ENCODE measurements at regions not wholly inside any gene's neighbourhood (a gene's known extent, or its start where the extent isn't known, plus 50 kb on each side); places are given as distances from the start of the nearest gene placed in this dataset.

DNA sequence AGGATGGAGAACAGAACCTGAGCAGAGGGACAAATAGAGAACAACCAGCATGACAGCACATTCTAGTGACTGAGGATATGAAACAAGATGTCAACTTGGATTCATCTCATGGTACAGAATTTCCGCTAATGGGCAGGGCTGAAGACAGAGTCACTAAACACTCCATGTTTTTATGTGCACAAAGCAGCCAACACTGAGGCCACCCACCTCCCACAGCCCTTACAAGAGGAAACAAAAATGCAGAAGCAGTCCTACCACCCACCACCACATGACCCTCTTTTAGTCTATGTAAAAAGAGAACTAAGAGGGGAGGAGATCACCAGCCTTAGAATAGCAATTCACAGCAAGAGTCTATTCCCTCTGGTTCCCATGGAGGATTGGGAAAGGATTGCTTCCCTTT is 131.4 kb upstream of the UBE2E2 start:
- Mint-ChIP-seq H3K4me3 (ENCODE audit: unreplicated experiment) (no peak overlapping the region), H3K27me3 (ENCODE audit: unreplicated experiment) (no peaks in the 10 kb centered on the region), H3K4me1 (ENCODE audit: unreplicated experiment) (peaks cover 29% of the 10 kb centered on the region), H3K36me3 (ENCODE audit: unreplicated experiment) (no peaks in the 10 kb centered on the region), H3K27ac (ENCODE audit: unreplicated experiment) (no peak overlapping the region), H3K9me3 (ENCODE audit: unreplicated experiment) (no peaks in the 10 kb centered on the region)
- TF ChIP-seq, protein P1, sequence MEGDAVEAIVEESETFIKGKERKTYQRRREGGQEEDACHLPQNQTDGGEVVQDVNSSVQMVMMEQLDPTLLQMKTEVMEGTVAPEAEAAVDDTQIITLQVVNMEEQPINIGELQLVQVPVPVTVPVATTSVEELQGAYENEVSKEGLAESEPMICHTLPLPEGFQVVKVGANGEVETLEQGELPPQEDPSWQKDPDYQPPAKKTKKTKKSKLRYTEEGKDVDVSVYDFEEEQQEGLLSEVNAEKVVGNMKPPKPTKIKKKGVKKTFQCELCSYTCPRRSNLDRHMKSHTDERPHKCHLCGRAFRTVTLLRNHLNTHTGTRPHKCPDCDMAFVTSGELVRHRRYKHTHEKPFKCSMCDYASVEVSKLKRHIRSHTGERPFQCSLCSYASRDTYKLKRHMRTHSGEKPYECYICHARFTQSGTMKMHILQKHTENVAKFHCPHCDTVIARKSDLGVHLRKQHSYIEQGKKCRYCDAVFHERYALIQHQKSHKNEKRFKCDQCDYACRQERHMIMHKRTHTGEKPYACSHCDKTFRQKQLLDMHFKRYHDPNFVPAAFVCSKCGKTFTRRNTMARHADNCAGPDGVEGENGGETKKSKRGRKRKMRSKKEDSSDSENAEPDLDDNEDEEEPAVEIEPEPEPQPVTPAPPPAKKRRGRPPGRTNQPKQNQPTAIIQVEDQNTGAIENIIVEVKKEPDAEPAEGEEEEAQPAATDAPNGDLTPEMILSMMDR (IDR thresholded peaks at IDR 0.05): no peak
- no peak for DNase-seq (ENCODE audit: extremely low spot score, unreplicated experiment)

DNA sequence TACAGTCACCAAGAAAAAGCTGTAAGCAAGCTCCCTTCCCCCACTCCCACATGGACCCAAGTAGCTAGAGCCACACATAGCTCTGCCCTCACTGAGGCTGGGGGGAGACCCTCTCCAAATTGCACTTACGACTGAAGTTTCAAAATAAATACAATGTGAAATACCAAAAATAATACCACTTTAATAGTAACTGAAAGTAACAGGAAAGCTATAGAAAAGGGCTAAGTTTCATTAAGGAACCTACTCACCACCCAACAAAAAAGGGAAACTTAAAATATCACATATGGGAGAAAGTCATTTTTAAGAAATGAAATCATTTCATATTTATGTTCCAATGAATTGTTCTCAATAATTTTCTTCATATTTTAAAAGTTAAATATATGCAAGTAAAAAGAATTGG is 130.4 kb upstream of the UBE2E2 start:
- TF ChIP-seq, protein P1 (IDR thresholded peaks at IDR 0.05): no peak
- DNase-seq (ENCODE audit: extremely low spot score, unreplicated experiment): no peak
- H3K27me3 Mint-ChIP-seq (ENCODE audit: unreplicated experiment): no peaks in the 10 kb centered on the region
- H3K4me1 Mint-ChIP-seq (ENCODE audit: unreplicated experiment): peaks cover 38% of the 10 kb centered on the region
- H3K27ac Mint-ChIP-seq (ENCODE audit: unreplicated experiment): no peak overlapping the region
- no peak overlapping the region for H3K4me3 Mint-ChIP-seq (ENCODE audit: unreplicated experiment)
- H3K9me3 Mint-ChIP-seq (ENCODE audit: unreplicated experiment): no peaks in the 10 kb centered on the region
- no peaks in the 10 kb centered on the region for H3K36me3 Mint-ChIP-seq (ENCODE audit: unreplicated experiment)

DNA sequence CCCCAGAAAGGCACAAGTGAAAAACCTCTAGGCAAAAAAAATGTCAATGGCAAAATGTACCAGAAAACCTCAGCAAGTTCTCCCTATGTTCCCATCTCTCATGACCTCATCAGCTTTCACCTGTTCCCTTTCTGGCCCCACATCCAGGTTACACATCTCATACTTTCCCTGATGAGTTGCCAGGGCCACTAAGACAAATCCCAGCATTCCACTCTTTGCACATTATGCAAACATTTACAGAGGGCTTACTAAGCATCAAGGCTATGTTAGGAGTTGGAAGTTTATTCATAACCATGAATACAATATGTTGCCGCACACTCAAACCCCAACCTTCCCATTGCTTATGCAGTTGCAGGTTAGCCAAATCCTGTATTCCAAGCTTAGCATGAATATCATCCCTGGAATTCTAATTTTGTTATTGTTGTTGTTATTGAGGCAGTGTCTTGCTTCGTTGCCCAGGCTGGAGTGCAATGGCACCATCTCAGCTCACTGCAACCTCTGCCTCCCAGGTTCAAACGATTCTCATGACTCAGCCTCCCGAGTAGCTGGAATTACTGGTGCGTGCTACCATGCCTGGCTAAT is 129.3 kb upstream of the UBE2E2 start:
- Mint-ChIP-seq H3K27ac (ENCODE audit: unreplicated experiment) (no peak overlapping the region), H3K4me3 (ENCODE audit: unreplicated experiment) (no peak overlapping the region), H3K4me1 (ENCODE audit: unreplicated experiment) (peaks cover 38% of the 10 kb centered on the region), H3K27me3 (ENCODE audit: unreplicated experiment) (no peaks in the 10 kb centered on the region), H3K36me3 (ENCODE audit: unreplicated experiment) (no peaks in the 10 kb centered on the region), H3K9me3 (ENCODE audit: unreplicated experiment) (no peaks in the 10 kb centered on the region)
- TF ChIP-seq, protein P1 (IDR thresholded peaks at IDR 0.05): no peak
- DNase-seq (ENCODE audit: extremely low spot score, unreplicated experiment): no peak

DNA sequence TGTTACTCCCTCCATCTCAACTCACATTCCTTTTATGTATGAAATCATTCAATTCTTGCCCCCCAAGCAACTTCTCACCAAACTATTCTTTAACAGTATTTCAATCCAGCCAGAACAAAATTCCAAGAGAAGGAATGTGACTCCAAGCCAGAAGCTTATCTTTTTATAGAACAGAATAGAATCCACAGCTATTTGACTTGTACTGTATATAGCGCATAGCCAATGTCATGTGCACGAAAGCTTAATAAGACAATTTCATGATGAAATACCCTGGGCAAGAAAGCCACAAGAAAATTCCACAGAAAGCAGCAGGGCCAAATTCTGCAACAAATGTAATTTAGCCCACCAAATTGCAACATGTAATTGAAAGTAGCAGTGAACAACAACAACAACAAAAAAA is 127.6 kb upstream of the UBE2E2 start:
- Mint-ChIP-seq H3K4me3 (ENCODE audit: unreplicated experiment) (no peak overlapping the region), H3K27me3 (ENCODE audit: unreplicated experiment) (no peaks in the 10 kb centered on the region), H3K4me1 (ENCODE audit: unreplicated experiment) (peaks cover 44% of the 10 kb centered on the region), H3K36me3 (ENCODE audit: unreplicated experiment) (no peaks in the 10 kb centered on the region), H3K27ac (ENCODE audit: unreplicated experiment) (peak overlapping the region; percentile 48), H3K9me3 (ENCODE audit: unreplicated experiment) (no peaks in the 10 kb centered on the region)
- DNase-seq (ENCODE audit: extremely low spot score, unreplicated experiment): no peak
- TF ChIP-seq, protein P1 (IDR thresholded peaks at IDR 0.05): no peak

DNA sequence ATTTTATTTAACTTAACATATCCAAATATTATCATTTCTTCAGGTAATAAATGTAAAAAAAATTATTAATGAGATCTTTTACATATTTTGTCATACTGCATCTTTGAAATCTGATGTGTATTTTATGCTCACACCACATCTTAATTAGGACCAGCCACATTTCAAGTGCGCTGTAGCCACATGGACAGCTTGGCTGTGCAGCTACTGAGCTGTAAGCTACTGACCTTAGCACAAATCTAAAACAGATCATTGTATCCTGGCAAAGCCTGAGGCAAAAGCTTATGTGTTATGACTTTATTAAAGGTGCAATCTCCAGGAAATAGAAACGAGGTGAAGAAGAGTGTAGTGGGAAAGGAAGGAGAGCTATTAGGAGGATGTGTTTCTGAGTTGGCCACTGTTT is 126.7 kb upstream of the UBE2E2 start:
- Mint-ChIP-seq H3K27me3 (ENCODE audit: unreplicated experiment) (no peaks in the 10 kb centered on the region), H3K9me3 (ENCODE audit: unreplicated experiment) (no peaks in the 10 kb centered on the region), H3K4me1 (ENCODE audit: unreplicated experiment) (peaks cover 41% of the 10 kb centered on the region), H3K27ac (ENCODE audit: unreplicated experiment) (no peak overlapping the region), H3K4me3 (ENCODE audit: unreplicated experiment) (no peak overlapping the region), H3K36me3 (ENCODE audit: unreplicated experiment) (no peaks in the 10 kb centered on the region)
- TF ChIP-seq, protein P1 (IDR thresholded peaks at IDR 0.05): no peak
- DNase-seq (ENCODE audit: extremely low spot score, unreplicated experiment): no peak
